H1 (cell line): ENCODE measurements at regions not wholly inside any gene's neighbourhood (a gene's known extent, or its start where the extent isn't known, plus 50 kb on each side); places are given as distances from the start of the nearest gene placed in this dataset.

ENCODE experiments used
- CTCF ChIA-PET: fragments of 300-600 bp; sonication (Branson Sonifier 250); formaldehyde crosslinking; loops from one replicate; lab custom pipeline; 2021; ENCODE audit not compliant: partially characterized antibody; lab: Charles Lee
- POLR2A ChIA-PET: fragments of 300-600 bp; sonication (Branson Sonifier 250); formaldehyde crosslinking; loops from one replicate; lab custom pipeline; 2021; ENCODE audit warnings: inconsistent platforms; ENCODE audit not compliant: partially characterized antibody; lab: Charles Lee
- DNase-seq, 2 experiments: peaks; one replicate each; pipeline versions ENCODE4 v3.0.0 to v3.0.0-alpha.2; 2010 to 2022; ENCODE audit warnings: low spot score in 2 of 2, low read depth in 1 of 2, mixed read lengths in 1 of 2
- FAIRE-seq: peaks from 2 replicates; lab custom pipeline; 2011; peaks lifted over from hg19 to GRCh38; lab: Jason Lieb, UNC
- H2AFZ ChIP-seq: 2 replicates; pipeline ENCODE4 v1.8.1; 2012; ENCODE audit warnings: low read length, inconsistent platforms
- H2AK5ac ChIP-seq: 2 replicates; pipeline ENCODE4 v1.6.1; 2013; ENCODE audit warnings: low read depth, low read length
- H2BK120ac ChIP-seq: replicated peaks from 2 replicates; pipeline ENCODE3; 2013; ENCODE audit warnings: low read depth, low read length, inconsistent platforms
- H2BK12ac ChIP-seq: 2 replicates; pipeline ENCODE4 v1.6.1; 2013; ENCODE audit warnings: low read depth, low read length
- H2BK15ac ChIP-seq: 2 replicates; pipeline ENCODE4 v1.6.1; 2013; ENCODE audit warnings: low read length
- H2BK20ac ChIP-seq: 2 replicates; pipeline ENCODE4 v1.6.1; 2013; ENCODE audit warnings: low read length
- H2BK5ac ChIP-seq: 2 replicates; pipeline ENCODE4 v1.6.1; 2013; ENCODE audit warnings: low read depth, low read length
- H3K14ac ChIP-seq: 2 replicates; pipeline ENCODE4 v1.6.1; 2013; ENCODE audit warnings: inconsistent platforms; ENCODE audit not compliant: insufficient read length
- H3K18ac ChIP-seq: 2 replicates; pipeline ENCODE4 v1.6.1; 2013; ENCODE audit warnings: low read length; ENCODE audit errors: extremely low read depth
- H3K23ac ChIP-seq: 2 replicates; pipeline ENCODE4 v1.6.1; 2013; ENCODE audit warnings: inconsistent platforms; ENCODE audit not compliant: insufficient read length
- H3K23me2 ChIP-seq: 2 replicates; pipeline ENCODE4 v1.6.1; 2013; ENCODE audit warnings: low read depth, low read length
- H3K27ac ChIP-seq: 2 replicates; pipeline ENCODE4 v1.6.1; 2011; ENCODE audit warnings: low read depth, low read length, inconsistent platforms
- H3K27me3 ChIP-seq, 4 experiments: replicated peaks in 1 of 4; 1 replicate in 1 of 4; 2 replicates in 3 of 4; pipeline versions ENCODE4 v1.6.1 to v1.8.1; 2011 to 2013; ENCODE audit warnings: low read length in 3 of 4, mild to moderate bottlenecking in 3 of 4, inconsistent platforms in 2 of 4, mixed read lengths in 2 of 4, moderate library complexity in 1 of 4; ENCODE audit not compliant: control insufficient read depth in 3 of 4, insufficient read depth in 3 of 4; ENCODE audit errors: extremely low read depth in 1 of 4
- H3K36me3 ChIP-seq, 4 experiments: 2 replicates each; pipeline versions ENCODE4 v1.6.1 to v1.8.1; 2011 to 2013; ENCODE audit warnings: mild to moderate bottlenecking in 4 of 4, low read length in 3 of 4, moderate library complexity in 2 of 4, control low read depth in 1 of 4, inconsistent platforms in 1 of 4; ENCODE audit not compliant: insufficient read depth in 4 of 4, control insufficient read depth in 2 of 4
- H3K4ac ChIP-seq: replicated peaks from 2 replicates; pipeline ENCODE3; 2013; ENCODE audit warnings: low read length, low read depth, mixed read lengths, inconsistent platforms; ENCODE audit not compliant: insufficient read length
- H3K4me1 ChIP-seq, 4 experiments: replicated peaks in 1 of 4; 1 replicate in 1 of 4; 2 replicates in 3 of 4; pipeline versions ENCODE4 v1.6.1 to v1.8.1; 2011 to 2013; ENCODE audit warnings: low read length in 3 of 4, inconsistent platforms in 2 of 4, mixed read lengths in 1 of 4; ENCODE audit not compliant: insufficient read depth in 4 of 4, control insufficient read depth in 3 of 4
- H3K4me2 ChIP-seq, 2 experiments: 2 replicates each; pipeline versions ENCODE4 v1.6.1 to v1.8.1; 2011 to 2013; ENCODE audit warnings: low read depth in 2 of 2, low read length in 2 of 2, control low read depth in 1 of 2, inconsistent platforms in 1 of 2, mild to moderate bottlenecking in 1 of 2; ENCODE audit not compliant: insufficient read depth in 1 of 2
- H3K4me3 ChIP-seq, 4 experiments: fragments of 200-600, 300-600 bp in 1 of 4; sonication (generic), shearing (Covaris generic), sonication (Bioruptor Twin) in 1 of 4; 2 replicates each; pipeline versions ENCODE4 v1.5.1 to v1.8.1; 2011 to 2016; ENCODE audit warnings: low read length in 4 of 4, low read depth in 3 of 4, control low read depth in 2 of 4, inconsistent platforms in 2 of 4, mild to moderate bottlenecking in 2 of 4, mixed read lengths in 1 of 4, moderate library complexity in 1 of 4; ENCODE audit not compliant: insufficient read depth in 2 of 4; ENCODE audit errors: extremely low read depth in 1 of 4
- H3K56ac ChIP-seq: replicated peaks from 2 replicates; pipeline ENCODE3; 2013; ENCODE audit warnings: low read depth, mild to moderate bottlenecking, mixed read lengths, low read length, inconsistent platforms; ENCODE audit not compliant: insufficient read length
- H3K79me1 ChIP-seq: 2 replicates; pipeline ENCODE4 v1.6.1; 2013; ENCODE audit warnings: low read depth, low read length, control low read depth
- H3K79me2 ChIP-seq, 2 experiments: 2 replicates each; pipeline versions ENCODE4 v1.6.1 to v1.8.1; 2012 to 2013; ENCODE audit warnings: low read length in 2 of 2, mild to moderate bottlenecking in 2 of 2, inconsistent platforms in 1 of 2; ENCODE audit not compliant: insufficient read depth in 2 of 2, control insufficient read depth in 1 of 2
- H3K9ac ChIP-seq, 4 experiments: replicated peaks in 1 of 4; 1 replicate in 1 of 4; 2 replicates in 3 of 4; pipeline versions ENCODE4 v1.6.1 to v1.8.1; 2011 to 2013; ENCODE audit warnings: low read depth in 3 of 4, low read length in 3 of 4, control low read depth in 2 of 4, mild to moderate bottlenecking in 2 of 4, moderate library complexity in 2 of 4, inconsistent platforms in 1 of 4; ENCODE audit errors: extremely low read depth in 1 of 4
- H3K9me3 ChIP-seq, 2 experiments: 2 replicates each; pipeline versions ENCODE4 v1.6.1 to v1.8.1; 2012 to 2013; ENCODE audit warnings: mild to moderate bottlenecking in 2 of 2, moderate library complexity in 2 of 2, control low read depth in 1 of 2, inconsistent platforms in 1 of 2, low read depth in 1 of 2, low read length in 1 of 2, mixed read lengths in 1 of 2; ENCODE audit not compliant: insufficient read depth in 2 of 2
- H4K20me1 ChIP-seq, 2 experiments: replicated peaks in 1 of 2; 2 replicates each; pipeline versions ENCODE3 to v1.8.1; 2011 to 2013; ENCODE audit warnings: inconsistent platforms in 2 of 2, low read length in 2 of 2, mild to moderate bottlenecking in 1 of 2; ENCODE audit not compliant: insufficient read depth in 2 of 2, control insufficient read depth in 1 of 2
- H4K5ac ChIP-seq: 2 replicates; pipeline ENCODE4 v1.6.1; 2013; ENCODE audit warnings: low read length, low read depth, mixed read lengths, inconsistent platforms; ENCODE audit not compliant: insufficient read length
- H4K8ac ChIP-seq: 2 replicates; pipeline ENCODE4 v1.8.0; 2013; ENCODE audit warnings: mild to moderate bottlenecking, moderate library complexity, low read length, inconsistent platforms; ENCODE audit not compliant: insufficient read depth; ENCODE audit errors: extremely low read depth
- H4K91ac ChIP-seq: replicated peaks from 2 replicates; pipeline ENCODE3; 2013; ENCODE audit warnings: low read length, mixed read lengths, inconsistent platforms; ENCODE audit not compliant: insufficient read length
- CHD2 ChIP-seq: IDR thresholded peaks from 2 replicates; pipeline ENCODE4 v1.6.1; 2012; ENCODE audit warnings: low read length, improper control_type of control experiment
- WGBS, 2 experiments: shearing (Covaris generic) in 1 of 2; methylation state at CpG; one replicate each; pipeline versions ENCODE4 v1.1.6 to v1.1.7; 2013 to 2015; ENCODE audit warnings: low lambda C conversion rate in 2 of 2, mixed read lengths in 2 of 2, inconsistent platforms in 1 of 2, low coverage in 1 of 2, missing lambda C conversion rate in 1 of 2; ENCODE audit not compliant: insufficient replicate concordance in 2 of 2, insufficient coverage in 1 of 2, insufficient read length in 1 of 2; ENCODE audit errors: extremely low coverage in 1 of 2, missing lambda C conversion rate in 1 of 2; 5-methylcytosine and 5-hydroxymethylcytosine counted together

- 76% methylated on average over 3 of the region's 3 CpGs; no CpG with 5 or more reads in 1 of the 2 experiments for whole genome bisulfite sequencing, 2 experiments
- Histone ChIP-seq H3K27me3 (no peaks in the 10 kb centered on the region), H4K20me1 (no peaks in the 10 kb centered on the region), H2BK5ac (no peak overlapping the region), H2AK5ac (no peak overlapping the region), H3K9me3 (no peaks in the 10 kb centered on the region), H3K23me2 (no peaks in the 10 kb centered on the region; the same call in 1 of the 2 replicates), H2BK15ac (no peak overlapping the region), H3K4ac (no peak overlapping the region), H3K18ac (no peak overlapping the region), H2AFZ (no peak overlapping the region), H4K91ac (no peak overlapping the region), H4K8ac (no peak overlapping the region), H3K14ac (no peak overlapping the region), H3K4me1 (no peaks in the 10 kb centered on the region), H3K4me2 (no peak overlapping the region), H3K79me2 (no peaks in the 10 kb centered on the region), H3K4me3 (no peak overlapping the region), H3K23ac (no peak overlapping the region), H3K36me3 (no peaks in the 10 kb centered on the region), H2BK12ac (no peak overlapping the region), H3K56ac (no peak overlapping the region), H3K79me1 (no peaks in the 10 kb centered on the region), H2BK120ac (no peak overlapping the region), H3K27ac (no peak overlapping the region), H4K5ac (no peak overlapping the region), H3K9ac (no peak overlapping the region), H2BK20ac (no peak overlapping the region)
- FAIRE-seq (no peak), DNase-seq (no peak)
- POLR2A ChIA-PET = no interaction called here
- CTCF ChIA-PET = no interaction called here
- TF ChIP-seq CHD2 = no peak
These were observed 1108.1 kb upstream of the CNTN5 start for GRCh38 chr11:97912629-97913028.
